HG03159 (cell line): ENCODE measurements at regions not wholly inside any gene's neighbourhood (a gene's known extent, or its start where the extent isn't known, plus 50 kb on each side); places are given as distances from the start of the nearest gene placed in this dataset.

Source experiments
- ATAC-seq: cut with Tn5 transposase; IDR thresholded peaks from one replicate; pipeline ENCODE4 v1.9.1; 2021; ENCODE audit warnings: mild to moderate bottlenecking, moderate library complexity; ENCODE audit not compliant: unreplicated experiment

- no peak for ATAC-seq
These were observed 541.2 kb upstream of the JARID2 start for GRCh38 chr6:14704383-14705271.

- no peak for ATAC-seq
These were observed 540.0 kb upstream of the JARID2 start for GRCh38 chr6:14705841-14706377.

- no peak for ATAC-seq
These were observed 539.4 kb upstream of the JARID2 start for GRCh38 chr6:14706378-14706929.

GRCh38 chr6:14707276-14707675 is 538.6 kb upstream of the JARID2 start:
- ATAC-seq = no peak

- ATAC-seq = no peak
These were observed 537.9 kb upstream of the JARID2 start for GRCh38 chr6:14707971-14708465.

GRCh38 chr6:14709066-14709670 is 536.7 kb upstream of the JARID2 start:
- no peak for ATAC-seq

- no peak for ATAC-seq
These were observed 536.0 kb upstream of the JARID2 start for GRCh38 chr6:14709900-14710299.

- no peak for ATAC-seq
These were observed 535.4 kb upstream of the JARID2 start for GRCh38 chr6:14710421-14710820.

- ATAC-seq = no peak
These were observed 534.7 kb upstream of the JARID2 start for GRCh38 chr6:14711056-14711703.

- no peak for ATAC-seq
These were observed 534.0 kb upstream of the JARID2 start for GRCh38 chr6:14711704-14712379.

GRCh38 chr6:14713008-14713960 is 532.6 kb upstream of the JARID2 start:
- ATAC-seq = no peak

GRCh38 chr6:14713966-14714631 is 531.8 kb upstream of the JARID2 start:
- ATAC-seq = no peak

GRCh38 chr6:14715076-14715475 is 530.8 kb upstream of the JARID2 start:
- no peak for ATAC-seq

GRCh38 chr6:14716499-14717146 is 529.2 kb upstream of the JARID2 start:
- ATAC-seq = no peak

- ATAC-seq = no peak
These were observed 528.6 kb upstream of the JARID2 start for GRCh38 chr6:14717307-14717706.

GRCh38 chr6:14718861-14719260 is 527.0 kb upstream of the JARID2 start:
- no peak for ATAC-seq

- ATAC-seq = no peak
These were observed 526.6 kb upstream of the JARID2 start for GRCh38 chr6:14719270-14719669.

GRCh38 chr6:14720411-14721102 is 525.3 kb upstream of the JARID2 start:
- ATAC-seq = no peak
